ENCODE measurements at regions not wholly inside any gene's neighbourhood (a gene's known extent, or its start where the extent isn't known, plus 50 kb on each side); places are given as distances from the start of the nearest gene placed in this dataset.
"Not testable (repeated sequence)": the region's sequence is repeated elsewhere in the genome, so short reads cannot be mapped to it uniquely, and the experiment has no call there.

GRCh38 chr2:39996653-39997080 is 217.6 kb upstream of the THUMPD2 start:
- H3K4me1 ChIP-seq (ENCODE audit: control insufficient read depth, insufficient read depth, low read length) = no peaks in the 10 kb centered on the region
- H3K36me3 ChIP-seq (ENCODE audit: control insufficient read depth in 2 of 2, insufficient read depth in 2 of 2, low read length in 2 of 2) = no peaks in the 10 kb centered on the region
- H3K9me3 ChIP-seq (ENCODE audit: control insufficient read depth in 2 of 2, low read length in 2 of 2) = no peaks in the 10 kb centered on the region
- H3K27ac ChIP-seq (ENCODE audit: low read length) = no peak overlapping the region
- no peak overlapping the region for H3K4me3 ChIP-seq (ENCODE audit: low read length in 2 of 2)
- no peaks in the 10 kb centered on the region for H3K27me3 ChIP-seq (ENCODE audit: control insufficient read depth in 1 of 2, insufficient read depth in 2 of 2, low read length in 2 of 2)
- no peak overlapping the region for H3K9ac ChIP-seq (ENCODE audit: low read length in 2 of 2)

DNA sequence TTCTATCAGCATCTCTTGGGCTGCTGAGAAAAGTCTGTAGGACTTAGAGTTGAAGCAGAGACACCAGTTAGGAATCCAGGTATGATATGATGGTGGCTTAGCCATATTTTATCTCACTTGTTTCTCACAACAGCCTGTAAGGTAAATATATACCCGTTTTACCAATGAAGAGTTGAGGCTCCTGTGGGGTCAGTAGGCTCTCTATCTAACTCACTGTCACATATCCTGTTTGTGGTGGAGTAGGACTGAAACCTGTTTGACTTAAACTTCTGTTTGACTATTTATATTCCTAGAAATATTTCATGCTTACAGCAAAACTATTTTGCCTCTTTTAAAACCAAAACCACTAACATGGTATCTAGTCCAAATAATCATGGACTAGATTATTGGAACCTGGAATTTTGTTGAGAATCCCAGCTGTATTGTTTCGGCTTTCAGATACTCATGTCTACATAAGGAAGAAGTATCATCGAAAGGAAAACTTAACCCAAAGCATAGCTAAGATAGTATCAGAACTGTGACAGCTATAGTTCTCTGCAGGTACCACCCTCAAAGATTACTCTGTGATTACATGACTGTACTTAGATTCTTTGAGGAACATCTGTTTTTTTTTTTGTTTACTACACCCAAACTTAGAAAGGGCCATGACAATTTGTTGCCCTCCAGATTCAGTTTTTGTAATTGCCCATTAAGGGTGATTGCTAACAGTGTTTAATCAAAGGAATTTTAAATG is 216.1 kb upstream of the THUMPD2 start:
- H3K4me3 ChIP-seq (ENCODE audit: low read length in 2 of 2) = no peak overlapping the region
- H3K4me1 ChIP-seq (ENCODE audit: control insufficient read depth, insufficient read depth, low read length) = no peaks in the 10 kb centered on the region
- H3K9ac ChIP-seq (ENCODE audit: low read length in 2 of 2) = no peak overlapping the region
- no peaks in the 10 kb centered on the region for H3K27me3 ChIP-seq (ENCODE audit: control insufficient read depth in 1 of 2, insufficient read depth in 2 of 2, low read length in 2 of 2)
- no peak overlapping the region for H3K27ac ChIP-seq (ENCODE audit: low read length)
- no peaks in the 10 kb centered on the region for H3K9me3 ChIP-seq (ENCODE audit: control insufficient read depth in 2 of 2, low read length in 2 of 2)
- H3K36me3 ChIP-seq (ENCODE audit: control insufficient read depth in 2 of 2, insufficient read depth in 2 of 2, low read length in 2 of 2) = no peaks in the 10 kb centered on the region

- Histone ChIP-seq H3K27ac (ENCODE audit: low read length) (no peak overlapping the region), H3K27me3 (ENCODE audit: control insufficient read depth in 1 of 2, insufficient read depth in 2 of 2, low read length in 2 of 2) (no peaks in the 10 kb centered on the region), H3K9me3 (ENCODE audit: control insufficient read depth in 2 of 2, low read length in 2 of 2) (no peaks in the 10 kb centered on the region), H3K4me1 (ENCODE audit: control insufficient read depth, insufficient read depth, low read length) (no peaks in the 10 kb centered on the region), H3K36me3 (ENCODE audit: control insufficient read depth in 2 of 2, insufficient read depth in 2 of 2, low read length in 2 of 2) (no peaks in the 10 kb centered on the region), H3K9ac (ENCODE audit: low read length in 2 of 2) (no peak overlapping the region), H3K4me3 (ENCODE audit: low read length in 2 of 2) (no peak overlapping the region)
Measured at GRCh38 chr2:39994151-39994550, 215.1 kb upstream of the THUMPD2 start.

- Histone ChIP-seq H3K36me3 (ENCODE audit: control insufficient read depth in 2 of 2, insufficient read depth in 2 of 2, low read length in 2 of 2) (no peaks in the 10 kb centered on the region), H3K9ac (ENCODE audit: low read length in 2 of 2) (no peak overlapping the region), H3K4me3 (ENCODE audit: low read length in 2 of 2) (no peak overlapping the region), H3K9me3 (ENCODE audit: control insufficient read depth in 2 of 2, low read length in 2 of 2) (no peaks in the 10 kb centered on the region), H3K27ac (ENCODE audit: low read length) (no peak overlapping the region), H3K4me1 (ENCODE audit: control insufficient read depth, insufficient read depth, low read length) (no peaks in the 10 kb centered on the region), H3K27me3 (ENCODE audit: control insufficient read depth in 1 of 2, insufficient read depth in 2 of 2, low read length in 2 of 2) (no peaks in the 10 kb centered on the region)
Measured at GRCh38 chr2:39991298-39991697, 212.2 kb upstream of the THUMPD2 start.

DNA sequence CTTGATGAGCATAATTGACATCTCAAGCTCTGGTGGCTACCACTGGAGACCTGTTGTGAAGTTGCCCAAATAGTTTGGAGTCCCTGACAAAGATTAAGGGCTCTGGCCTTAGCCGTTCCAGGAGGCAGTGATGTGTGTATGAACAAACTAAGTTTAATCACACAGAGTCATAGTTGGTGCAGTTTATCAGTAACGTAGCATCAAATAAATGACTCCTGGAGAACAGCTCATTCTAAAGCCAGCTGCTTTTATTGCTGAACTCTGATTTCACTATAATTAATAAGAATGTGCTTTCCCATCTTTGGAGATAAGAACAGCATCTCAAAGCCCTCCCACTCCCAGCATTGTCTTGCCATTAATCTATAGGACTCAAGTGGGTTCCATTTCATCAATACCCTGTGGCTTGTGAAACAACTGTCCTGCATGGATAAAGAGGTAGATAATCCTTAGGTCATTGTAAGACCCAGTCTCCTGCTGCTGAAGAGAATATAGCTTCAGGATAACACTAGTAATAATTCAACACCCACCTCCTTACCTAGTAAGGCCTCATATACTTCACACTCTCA is 211.4 kb upstream of the THUMPD2 start:
- Histone ChIP-seq H3K27ac (ENCODE audit: low read length) (no peak overlapping the region), H3K4me3 (ENCODE audit: low read length in 2 of 2) (no peak overlapping the region), H3K36me3 (ENCODE audit: control insufficient read depth in 2 of 2, insufficient read depth in 2 of 2, low read length in 2 of 2) (no peaks in the 10 kb centered on the region), H3K4me1 (ENCODE audit: control insufficient read depth, insufficient read depth, low read length) (no peaks in the 10 kb centered on the region), H3K9ac (ENCODE audit: low read length in 2 of 2) (no peak overlapping the region), H3K9me3 (ENCODE audit: control insufficient read depth in 2 of 2, low read length in 2 of 2) (no peaks in the 10 kb centered on the region), H3K27me3 (ENCODE audit: control insufficient read depth in 1 of 2, insufficient read depth in 2 of 2, low read length in 2 of 2) (no peaks in the 10 kb centered on the region)

DNA sequence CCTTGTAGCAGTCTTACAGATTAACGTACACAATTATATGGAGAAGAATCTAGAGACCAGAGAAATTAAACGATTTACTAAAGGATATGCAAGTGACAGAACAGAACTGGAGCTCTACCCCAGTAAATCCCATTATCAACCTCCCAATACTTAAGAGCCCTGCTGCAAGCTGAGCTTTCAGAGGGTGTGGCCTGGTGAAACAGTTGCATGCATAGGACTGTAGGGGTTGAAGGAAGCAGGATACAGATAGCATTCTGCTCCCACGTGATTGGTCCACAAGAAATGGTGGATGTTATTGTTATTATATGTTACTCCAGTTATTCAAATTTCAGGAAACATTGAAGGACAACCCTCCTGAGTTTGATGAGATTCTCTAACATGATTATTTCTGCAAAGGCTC is 210.8 kb upstream of the THUMPD2 start:
- Histone ChIP-seq H3K9me3 (ENCODE audit: control insufficient read depth in 2 of 2, low read length in 2 of 2) (no peaks in the 10 kb centered on the region), H3K4me1 (ENCODE audit: control insufficient read depth, insufficient read depth, low read length) (no peaks in the 10 kb centered on the region), H3K9ac (ENCODE audit: low read length in 2 of 2) (no peak overlapping the region), H3K27ac (ENCODE audit: low read length) (no peak overlapping the region), H3K4me3 (ENCODE audit: low read length in 2 of 2) (no peak overlapping the region), H3K36me3 (ENCODE audit: control insufficient read depth in 2 of 2, insufficient read depth in 2 of 2, low read length in 2 of 2) (no peaks in the 10 kb centered on the region), H3K27me3 (ENCODE audit: control insufficient read depth in 1 of 2, insufficient read depth in 2 of 2, low read length in 2 of 2) (no peaks in the 10 kb centered on the region)

DNA sequence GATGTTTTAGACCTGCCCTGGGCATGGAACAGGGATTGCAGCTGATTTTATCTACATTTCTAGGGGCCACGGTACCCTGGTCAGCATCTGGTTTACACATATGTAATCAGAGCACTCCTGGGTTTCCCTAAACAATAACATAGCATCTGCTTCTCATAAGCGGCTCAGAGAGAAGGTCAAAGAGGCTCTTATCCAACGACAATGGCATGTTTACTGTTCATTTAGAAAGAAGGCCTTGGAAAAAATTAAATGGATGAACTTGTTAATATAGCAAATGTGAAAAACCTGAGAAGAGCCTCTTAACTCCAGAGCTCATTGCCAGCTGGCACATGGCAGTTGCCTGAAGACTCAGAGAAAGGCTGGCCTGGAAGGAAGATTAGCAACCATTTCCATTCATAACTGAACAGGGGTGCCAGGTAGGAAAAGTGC is 202.8 kb upstream of the THUMPD2 start:
- Histone ChIP-seq H3K9ac (ENCODE audit: low read length in 2 of 2) (no peak overlapping the region), H3K27ac (ENCODE audit: low read length) (no peak overlapping the region), H3K4me1 (ENCODE audit: control insufficient read depth, insufficient read depth, low read length) (no peaks in the 10 kb centered on the region), H3K36me3 (ENCODE audit: control insufficient read depth in 2 of 2, insufficient read depth in 2 of 2, low read length in 2 of 2) (no peaks in the 10 kb centered on the region), H3K4me3 (ENCODE audit: low read length in 2 of 2) (no peak overlapping the region), H3K27me3 (ENCODE audit: control insufficient read depth in 1 of 2, insufficient read depth in 2 of 2, low read length in 2 of 2) (no peaks in the 10 kb centered on the region), H3K9me3 (ENCODE audit: control insufficient read depth in 2 of 2, low read length in 2 of 2) (no peaks in the 10 kb centered on the region)

GRCh38 chr2:39975476-39976020 is 196.5 kb upstream of the THUMPD2 start:
- Histone ChIP-seq H3K4me1 (ENCODE audit: control insufficient read depth, insufficient read depth, low read length) (no peaks in the 10 kb centered on the region), H3K27me3 (ENCODE audit: control insufficient read depth in 1 of 2, insufficient read depth in 2 of 2, low read length in 2 of 2) (no peaks in the 10 kb centered on the region), H3K9me3 (ENCODE audit: control insufficient read depth in 2 of 2, low read length in 2 of 2) (no peaks in the 10 kb centered on the region), H3K36me3 (ENCODE audit: control insufficient read depth in 2 of 2, insufficient read depth in 2 of 2, low read length in 2 of 2) (no peaks in the 10 kb centered on the region), H3K27ac (ENCODE audit: low read length) (no peak overlapping the region), H3K4me3 (ENCODE audit: low read length in 2 of 2) (no peak overlapping the region), H3K9ac (ENCODE audit: low read length in 2 of 2) (no peak overlapping the region)

- Histone ChIP-seq H3K36me3 (ENCODE audit: control insufficient read depth in 2 of 2, insufficient read depth in 2 of 2, low read length in 2 of 2) (no peaks in the 10 kb centered on the region), H3K27me3 (ENCODE audit: control insufficient read depth in 1 of 2, insufficient read depth in 2 of 2, low read length in 2 of 2) (no peaks in the 10 kb centered on the region)
Measured at GRCh38 chr2:39968037-39968436, 189.0 kb upstream of the THUMPD2 start.

DNA sequence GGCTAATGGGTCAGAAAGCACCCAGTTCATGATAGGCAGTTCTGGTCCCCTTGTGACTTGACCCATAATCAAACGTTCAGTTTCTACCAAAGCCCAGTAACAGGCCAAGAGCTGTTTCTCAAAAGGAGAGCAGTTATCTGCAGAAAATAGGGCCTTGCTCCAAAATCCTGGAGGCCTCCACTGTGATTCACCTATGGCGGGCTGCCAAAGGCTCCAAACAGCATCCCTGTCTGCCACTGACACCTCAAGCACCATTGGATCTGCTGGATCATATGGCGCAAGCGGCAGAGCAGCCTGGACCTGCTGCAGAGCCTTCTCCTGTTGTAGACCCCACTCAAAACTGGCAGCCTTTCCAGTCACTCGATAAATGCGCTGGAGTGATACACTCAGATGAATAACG is 181.6 kb upstream of the THUMPD2 start:
- not testable (repeated sequence) for H3K4me1 ChIP-seq (ENCODE audit: control insufficient read depth, insufficient read depth, low read length); H3K36me3 ChIP-seq (ENCODE audit: control insufficient read depth in 2 of 2, insufficient read depth in 2 of 2, low read length in 2 of 2); H3K27me3 ChIP-seq (ENCODE audit: control insufficient read depth in 1 of 2, insufficient read depth in 2 of 2, low read length in 2 of 2); H3K27ac ChIP-seq (ENCODE audit: low read length); H3K9ac ChIP-seq (ENCODE audit: low read length in 2 of 2); H3K9me3 ChIP-seq (ENCODE audit: control insufficient read depth in 2 of 2, low read length in 2 of 2); H3K4me3 ChIP-seq (ENCODE audit: low read length in 2 of 2)

More at GRCh38 chr2:39968037-39968436, 189.0 kb upstream of the THUMPD2 start:
- Histone ChIP-seq H3K27ac (ENCODE audit: low read length) (no peak overlapping the region), H3K9ac (ENCODE audit: low read length in 2 of 2) (no peak overlapping the region), H3K4me3 (ENCODE audit: low read length in 2 of 2) (no peak overlapping the region), H3K4me1 (ENCODE audit: control insufficient read depth, insufficient read depth, low read length) (no peaks in the 10 kb centered on the region), H3K9me3 (ENCODE audit: control insufficient read depth in 2 of 2, low read length in 2 of 2) (peaks cover 4 to 5% of the 10 kb centered on the region in 2 donors)

GRCh38 chr2:39954346-39954745 is 175.3 kb upstream of the THUMPD2 start:
- no peak overlapping the region for H3K4me3 ChIP-seq (ENCODE audit: low read length in 2 of 2)
- H3K27ac ChIP-seq (ENCODE audit: low read length) = no peak overlapping the region
- no peaks in the 10 kb centered on the region for H3K9me3 ChIP-seq (ENCODE audit: control insufficient read depth in 2 of 2, low read length in 2 of 2)
- H3K27me3 ChIP-seq (ENCODE audit: control insufficient read depth in 1 of 2, insufficient read depth in 2 of 2, low read length in 2 of 2) = no peaks in the 10 kb centered on the region
- H3K9ac ChIP-seq (ENCODE audit: low read length in 2 of 2) = no peak overlapping the region
- no peaks in the 10 kb centered on the region for H3K36me3 ChIP-seq (ENCODE audit: control insufficient read depth in 2 of 2, insufficient read depth in 2 of 2, low read length in 2 of 2)
- H3K4me1 ChIP-seq (ENCODE audit: control insufficient read depth, insufficient read depth, low read length) = no peaks in the 10 kb centered on the region
